ENCODE measurements at regions not wholly inside any gene's neighbourhood (a gene's known extent, or its start where the extent isn't known, plus 50 kb on each side); places are given as distances from the start of the nearest gene placed in this dataset.

DNA sequence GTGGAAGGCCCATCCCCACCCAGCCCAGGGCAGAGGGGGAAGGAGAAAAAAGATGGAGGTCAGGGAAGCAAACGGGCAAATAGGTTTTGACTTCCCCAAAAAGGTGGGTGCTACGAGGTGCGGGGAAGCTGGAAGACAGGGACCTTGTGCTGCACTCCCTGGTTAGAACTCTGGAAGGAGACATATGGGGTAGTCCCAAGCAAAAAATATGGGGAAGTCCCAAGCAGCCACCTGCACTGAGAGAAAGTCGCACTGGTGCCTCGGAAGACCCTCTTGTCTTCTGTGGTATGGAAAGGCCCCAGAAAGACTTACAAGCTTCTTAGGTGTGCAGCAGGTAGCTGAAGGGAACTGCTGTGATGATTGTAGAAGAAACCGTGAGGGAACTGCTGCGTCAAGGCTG, 93.8 kb upstream of the CEP85L start:
- TF ChIP-seq CTCF (IDR thresholded peaks at IDR 0.05) (no peak), POLR2A (IDR thresholded peaks at IDR 0.05) (no peak)
